AG08396 (cell line): ENCODE measurements at regions not wholly inside any gene's neighbourhood (a gene's known extent, or its start where the extent isn't known, plus 50 kb on each side); places are given as distances from the start of the nearest gene placed in this dataset.

ENCODE experiments used
- DNase-seq: peaks from one replicate; pipeline ENCODE4 v3.0.0; 2012; ENCODE audit warnings: low spot score, mixed read lengths

GRCh38 chr2:129895061-129895460, 84.4 kb upstream of the RAB6C start:
- DNase-seq: no peak

- no peak for DNase-seq
These were observed 83.9 kb upstream of the RAB6C start for GRCh38 chr2:129895526-129896082.

- DNase-seq: no peak
These were observed 83.0 kb upstream of the RAB6C start for GRCh38 chr2:129896226-129897100.

GRCh38 chr2:129901754-129902415, 77.6 kb upstream of the RAB6C start:
- DNase-seq: no peak

- no peak for DNase-seq
These were observed 76.5 kb upstream of the RAB6C start for GRCh38 chr2:129902731-129903585.

GRCh38 chr2:129903586-129904425, 75.7 kb upstream of the RAB6C start:
- DNase-seq: no peak

- DNase-seq: no peak
These were observed 74.7 kb upstream of the RAB6C start for GRCh38 chr2:129904532-129905446.

GRCh38 chr2:129905664-129906081, 73.8 kb upstream of the RAB6C start:
- DNase-seq: no peak

GRCh38 chr2:129906139-129906860, 73.2 kb upstream of the RAB6C start:
- no peak for DNase-seq

- no peak for DNase-seq
These were observed 72.6 kb upstream of the RAB6C start for GRCh38 chr2:129906861-129907235.

GRCh38 chr2:129907256-129907998, 72.0 kb upstream of the RAB6C start:
- no peak for DNase-seq

- DNase-seq: no peak
These were observed 70.6 kb upstream of the RAB6C start for GRCh38 chr2:129908721-129909373.

- no peak for DNase-seq
These were observed 69.6 kb upstream of the RAB6C start for GRCh38 chr2:129909651-129910418.

GRCh38 chr2:129910446-129911362, 68.8 kb upstream of the RAB6C start:
- DNase-seq: no peak

- DNase-seq: no peak
These were observed 68.0 kb upstream of the RAB6C start for GRCh38 chr2:129911363-129912065.
